ENCODE measurements at regions not wholly inside any gene's neighbourhood (a gene's known extent, or its start where the extent isn't known, plus 50 kb on each side); places are given as distances from the start of the nearest gene placed in this dataset.

GRCh38 chr17:73962308-73962707, 241.2 kb upstream of the RPL38 start:
- no peak for DNase-seq

GRCh38 chr17:73968680-73969079, 234.8 kb upstream of the RPL38 start:
- no peak for DNase-seq

GRCh38 chr17:73969956-73970355, 233.5 kb upstream of the RPL38 start:
- no peak for DNase-seq

GRCh38 chr17:73971127-73971526, 232.4 kb upstream of the RPL38 start:
- no peak for DNase-seq

GRCh38 chr17:73972056-73972455, 231.4 kb upstream of the RPL38 start:
- DNase-seq = no peak

GRCh38 chr17:73972901-73973300, 230.6 kb upstream of the RPL38 start:
- DNase-seq = no peak

- no peak for DNase-seq
Measured at GRCh38 chr17:73973586-73974409, 229.7 kb upstream of the RPL38 start.

- DNase-seq = no peak
Measured at GRCh38 chr17:73974536-73974935, 228.9 kb upstream of the RPL38 start.

- DNase-seq = no peak
Measured at GRCh38 chr17:73976147-73976546, 227.3 kb upstream of the RPL38 start.

GRCh38 chr17:73976676-73977521, 226.6 kb upstream of the RPL38 start:
- no peak for DNase-seq

- DNase-seq = no peak
Measured at GRCh38 chr17:73980517-73980916, 223.0 kb upstream of the RPL38 start.

GRCh38 chr17:73982871-73983270, 220.6 kb upstream of the RPL38 start:
- no peak for DNase-seq

GRCh38 chr17:73983621-73984400, 219.7 kb upstream of the RPL38 start:
- no peak for DNase-seq

GRCh38 chr17:73984941-73985340, 218.5 kb upstream of the RPL38 start:
- DNase-seq = no peak

- DNase-seq = no peak
Measured at GRCh38 chr17:73985466-73986015, 217.9 kb upstream of the RPL38 start.

- DNase-seq = no peak
Measured at GRCh38 chr17:73986641-73987177, 216.8 kb upstream of the RPL38 start.

GRCh38 chr17:73987395-73987794, 216.1 kb upstream of the RPL38 start:
- DNase-seq = no peak

GRCh38 chr17:73987845-73988509, 215.5 kb upstream of the RPL38 start:
- no peak for DNase-seq

- DNase-seq = no peak
Measured at GRCh38 chr17:73989671-73990070, 213.8 kb upstream of the RPL38 start.

- DNase-seq = no peak
Measured at GRCh38 chr17:73990290-73990689, 213.2 kb upstream of the RPL38 start.

GRCh38 chr17:73991260-73991659, 212.2 kb upstream of the RPL38 start:
- DNase-seq = no peak

- DNase-seq = no peak
Measured at GRCh38 chr17:73994946-73995345, 208.5 kb upstream of the RPL38 start.
